ENCODE measurements at regions not wholly inside any gene's neighbourhood (a gene's known extent, or its start where the extent isn't known, plus 50 kb on each side); places are given as distances from the start of the nearest gene placed in this dataset.
"Not testable (repeated sequence)": the region's sequence is repeated elsewhere in the genome, so short reads cannot be mapped to it uniquely, and the experiment has no call there.

- Histone ChIP-seq H3K4me3 (ENCODE audit: low read depth, low read length) (no peak overlapping the region), H3K27me3 (replicated peaks; ENCODE audit: control insufficient read depth, insufficient read depth, low read length) (no peaks in the 10 kb centered on the region), H3K9me3 (no peaks in the 10 kb centered on the region), H3K4me1 (no peaks in the 10 kb centered on the region), H3K36me3 (ENCODE audit: control insufficient read depth, insufficient read depth, low read length) (no peaks in the 10 kb centered on the region)
- Mint-ChIP-seq H3K36me3 (ENCODE audit: insufficient read depth, unreplicated experiment) (no peaks in the 10 kb centered on the region), H3K27me3 (ENCODE audit: insufficient read depth, unreplicated experiment) (no peaks in the 10 kb centered on the region), H3K9me3 (ENCODE audit: unreplicated experiment) (no peaks in the 10 kb centered on the region), H3K27ac (ENCODE audit: unreplicated experiment) (no peak overlapping the region), H3K4me1 (ENCODE audit: low read depth, unreplicated experiment) (no peaks in the 10 kb centered on the region), H3K4me3 (ENCODE audit: unreplicated experiment) (no peak overlapping the region)
- BruUV-seq (replicated peaks): no TSS peak
- TF ChIP-seq CTCF (IDR thresholded peaks at IDR 0.05; ENCODE audit: insufficient read depth in 1 of 2, low read depth in 1 of 2, low read length in 1 of 2, severe bottlenecking in 1 of 2, unreplicated experiment in 1 of 2): no peak
- CTCF ChIA-PET: no interaction called here
- POLR2A ChIA-PET: no interaction called here
- intact Hi-C loops (cut with micrococcal nuclease; ENCODE audit: unreplicated experiment): no loop called here
- DNase-seq: no peak
Observed at GRCh38 chr7:79770063-79770462, 316.6 kb upstream of the MAGI2 start.

- BruUV-seq (replicated peaks); H3K4me3 Mint-ChIP-seq (ENCODE audit: unreplicated experiment); DNase-seq; POLR2A ChIA-PET; H3K4me3 ChIP-seq (ENCODE audit: low read depth, low read length); H3K27me3 Mint-ChIP-seq (ENCODE audit: insufficient read depth, unreplicated experiment); H3K9me3 Mint-ChIP-seq (ENCODE audit: unreplicated experiment); H3K36me3 Mint-ChIP-seq (ENCODE audit: insufficient read depth, unreplicated experiment); H3K4me1 ChIP-seq; CTCF ChIA-PET; H3K27ac Mint-ChIP-seq (ENCODE audit: unreplicated experiment); intact Hi-C loops (cut with micrococcal nuclease; ENCODE audit: unreplicated experiment); H3K27me3 ChIP-seq (replicated peaks; ENCODE audit: control insufficient read depth, insufficient read depth, low read length); H3K36me3 ChIP-seq (ENCODE audit: control insufficient read depth, insufficient read depth, low read length); H3K9me3 ChIP-seq; H3K4me1 Mint-ChIP-seq (ENCODE audit: low read depth, unreplicated experiment): not testable (repeated sequence)
Observed at GRCh38 chr7:79767876-79768560, 314.6 kb upstream of the MAGI2 start.

- CTCF ChIA-PET; H3K4me1 Mint-ChIP-seq (ENCODE audit: low read depth, unreplicated experiment); POLR2A ChIA-PET; H3K27me3 ChIP-seq (replicated peaks; ENCODE audit: control insufficient read depth, insufficient read depth, low read length); H3K36me3 Mint-ChIP-seq (ENCODE audit: insufficient read depth, unreplicated experiment); intact Hi-C loops (cut with micrococcal nuclease; ENCODE audit: unreplicated experiment); DNase-seq; BruUV-seq (replicated peaks); H3K36me3 ChIP-seq (ENCODE audit: control insufficient read depth, insufficient read depth, low read length); H3K27me3 Mint-ChIP-seq (ENCODE audit: insufficient read depth, unreplicated experiment); H3K9me3 ChIP-seq; H3K9me3 Mint-ChIP-seq (ENCODE audit: unreplicated experiment); H3K4me1 ChIP-seq; H3K27ac Mint-ChIP-seq (ENCODE audit: unreplicated experiment); H3K4me3 Mint-ChIP-seq (ENCODE audit: unreplicated experiment); H3K4me3 ChIP-seq (ENCODE audit: low read depth, low read length): not testable (repeated sequence)
Observed at GRCh38 chr7:79767192-79767591, 313.7 kb upstream of the MAGI2 start.

- H3K4me3 ChIP-seq (ENCODE audit: low read depth, low read length): no peak overlapping the region
- no peaks in the 10 kb centered on the region for H3K4me1 Mint-ChIP-seq (ENCODE audit: low read depth, unreplicated experiment)
- no peak overlapping the region for H3K4me3 Mint-ChIP-seq (ENCODE audit: unreplicated experiment)
- no TSS peak for BruUV-seq (replicated peaks)
- H3K9me3 Mint-ChIP-seq (ENCODE audit: unreplicated experiment): no peaks in the 10 kb centered on the region
- H3K9me3 ChIP-seq: no peaks in the 10 kb centered on the region
- H3K27me3 ChIP-seq (replicated peaks; ENCODE audit: control insufficient read depth, insufficient read depth, low read length): no peaks in the 10 kb centered on the region; the same call in 1 of the 2 replicates
- ChIA-PET CTCF (no interaction called here), POLR2A (no interaction called here)
- H3K27me3 Mint-ChIP-seq (ENCODE audit: insufficient read depth, unreplicated experiment): peaks cover 3% of the 10 kb centered on the region
- no peak for TF ChIP-seq CTCF (IDR thresholded peaks at IDR 0.05; ENCODE audit: insufficient read depth in 1 of 2, low read depth in 1 of 2, low read length in 1 of 2, severe bottlenecking in 1 of 2, unreplicated experiment in 1 of 2)
- H3K36me3 Mint-ChIP-seq (ENCODE audit: insufficient read depth, unreplicated experiment): no peaks in the 10 kb centered on the region
- no peaks in the 10 kb centered on the region for H3K4me1 ChIP-seq
- DNase-seq: no peak
- no peaks in the 10 kb centered on the region for H3K36me3 ChIP-seq (ENCODE audit: control insufficient read depth, insufficient read depth, low read length)
- no peak overlapping the region for H3K27ac Mint-ChIP-seq (ENCODE audit: unreplicated experiment)
- intact Hi-C loops (cut with micrococcal nuclease; ENCODE audit: unreplicated experiment): no loop called here
Observed at GRCh38 chr7:79761876-79762429, 308.5 kb upstream of the MAGI2 start.

GRCh38 chr7:79750941-79751340 is 297.5 kb upstream of the MAGI2 start:
- POLR2A ChIA-PET; H3K4me1 ChIP-seq; H3K36me3 Mint-ChIP-seq (ENCODE audit: insufficient read depth, unreplicated experiment); BruUV-seq (replicated peaks); intact Hi-C loops (cut with micrococcal nuclease; ENCODE audit: unreplicated experiment); H3K4me1 Mint-ChIP-seq (ENCODE audit: low read depth, unreplicated experiment); H3K9me3 ChIP-seq; DNase-seq; H3K27me3 ChIP-seq (replicated peaks; ENCODE audit: control insufficient read depth, insufficient read depth, low read length); H3K36me3 ChIP-seq (ENCODE audit: control insufficient read depth, insufficient read depth, low read length); H3K27ac Mint-ChIP-seq (ENCODE audit: unreplicated experiment); CTCF ChIA-PET; H3K27me3 Mint-ChIP-seq (ENCODE audit: insufficient read depth, unreplicated experiment); H3K4me3 Mint-ChIP-seq (ENCODE audit: unreplicated experiment); H3K4me3 ChIP-seq (ENCODE audit: low read depth, low read length): not testable (repeated sequence)
- H3K9me3 Mint-ChIP-seq (ENCODE audit: unreplicated experiment): peaks cover 30% of the 10 kb centered on the region
